ENCODE measurements at regions not wholly inside any gene's neighbourhood (a gene's known extent, or its start where the extent isn't known, plus 50 kb on each side); places are given as distances from the start of the nearest gene placed in this dataset.

GRCh38 chr15:88998980-88999713, 86.0 kb upstream of the MFGE8 start:
- TF ChIP-seq CTCF (conservative IDR thresholded peaks at IDR 0.05 in 1 of 2, IDR thresholded peaks at IDR 0.05 in 1 of 2; ENCODE audit: low read depth in 1 of 2, low read length in 2 of 2) (no peak), EZH2 (IDR thresholded peaks at IDR 0.05; ENCODE audit: low read length, missing control alignments) (no peak)
